ENCODE measurements at regions not wholly inside any gene's neighbourhood (a gene's known extent, or its start where the extent isn't known, plus 50 kb on each side); places are given as distances from the start of the nearest gene placed in this dataset.

DNA sequence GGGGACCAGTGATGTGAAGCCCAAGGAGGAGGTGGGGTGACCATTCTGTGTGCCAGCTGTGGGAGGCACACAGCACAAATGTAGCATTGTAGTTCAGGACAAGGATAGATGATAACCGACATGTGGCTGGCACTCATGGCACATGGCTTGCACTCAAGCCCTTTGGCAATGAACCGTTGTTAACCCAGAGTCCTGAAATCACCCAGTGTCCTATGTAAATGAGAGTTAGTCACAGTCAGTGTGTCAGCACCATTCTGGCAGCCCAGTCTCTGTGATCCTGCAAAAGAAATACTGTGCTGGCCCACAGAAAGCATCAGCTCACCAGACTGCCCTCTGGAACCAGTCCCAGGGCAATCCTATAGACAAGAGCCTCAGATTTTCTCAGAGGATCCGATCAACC, 339.3 kb downstream of the MID1IP1 start:
- Histone ChIP-seq H3K9ac (ENCODE audit: control insufficient read depth, extremely low read depth, insufficient read depth, low read length) (no peak overlapping the region), H4K20me1 (ENCODE audit: control insufficient read depth, extremely low read depth, insufficient read depth, low read length) (no peaks in the 10 kb centered on the region), H3K27ac (ENCODE audit: control insufficient read depth, insufficient read depth, low read length) (no peak overlapping the region), H3K9me1 (ENCODE audit: control insufficient read depth, extremely low read depth, insufficient read depth, low read length) (no peaks in the 10 kb centered on the region), H3K9me3 (ENCODE audit: control insufficient read depth, low read depth, low read length) (no peaks in the 10 kb centered on the region), H3K4me1 (ENCODE audit: control insufficient read depth, extremely low read depth, insufficient read depth, low read length) (no peaks in the 10 kb centered on the region), H3K4me3 (ENCODE audit: control insufficient read depth in 2 of 3, extremely low read depth in 1 of 3, insufficient read depth in 2 of 3, low read depth in 1 of 3, low read length in 3 of 3) (no peak overlapping the region), H3K36me3 (ENCODE audit: control insufficient read depth in 2 of 2, extremely low read depth in 1 of 2, insufficient read depth in 2 of 2, low read length in 2 of 2) (no peaks in the 10 kb centered on the region), H3K27me3 (ENCODE audit: control insufficient read depth, extremely low read depth, insufficient read depth, low read length) (peaks cover 4% of the 10 kb centered on the region), H3K4me2 (ENCODE audit: control insufficient read depth, extremely low read depth, insufficient read depth, low read depth, low read length) (no peak overlapping the region), H3K79me2 (ENCODE audit: control insufficient read depth, insufficient read depth, low read length) (no peaks in the 10 kb centered on the region), H2AFZ (ENCODE audit: control insufficient read depth, low read length) (no peak overlapping the region)
- dilution Hi-C loops (cut with MboI; ENCODE audit: extremely low pct_ligation_motif_present, low sequenced_read_pairs), result no loop called here
- DNase-seq (ENCODE audit: low read depth, low spot score), result no peak
- TF ChIP-seq, protein P1, sequence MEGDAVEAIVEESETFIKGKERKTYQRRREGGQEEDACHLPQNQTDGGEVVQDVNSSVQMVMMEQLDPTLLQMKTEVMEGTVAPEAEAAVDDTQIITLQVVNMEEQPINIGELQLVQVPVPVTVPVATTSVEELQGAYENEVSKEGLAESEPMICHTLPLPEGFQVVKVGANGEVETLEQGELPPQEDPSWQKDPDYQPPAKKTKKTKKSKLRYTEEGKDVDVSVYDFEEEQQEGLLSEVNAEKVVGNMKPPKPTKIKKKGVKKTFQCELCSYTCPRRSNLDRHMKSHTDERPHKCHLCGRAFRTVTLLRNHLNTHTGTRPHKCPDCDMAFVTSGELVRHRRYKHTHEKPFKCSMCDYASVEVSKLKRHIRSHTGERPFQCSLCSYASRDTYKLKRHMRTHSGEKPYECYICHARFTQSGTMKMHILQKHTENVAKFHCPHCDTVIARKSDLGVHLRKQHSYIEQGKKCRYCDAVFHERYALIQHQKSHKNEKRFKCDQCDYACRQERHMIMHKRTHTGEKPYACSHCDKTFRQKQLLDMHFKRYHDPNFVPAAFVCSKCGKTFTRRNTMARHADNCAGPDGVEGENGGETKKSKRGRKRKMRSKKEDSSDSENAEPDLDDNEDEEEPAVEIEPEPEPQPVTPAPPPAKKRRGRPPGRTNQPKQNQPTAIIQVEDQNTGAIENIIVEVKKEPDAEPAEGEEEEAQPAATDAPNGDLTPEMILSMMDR (optimal IDR thresholded peaks at IDR 0.05 in 1 of 3, IDR thresholded peaks at IDR 0.05 in 1 of 3, conservative IDR thresholded peaks at IDR 0.05 in 1 of 3; ENCODE audit: extremely low read depth in 1 of 3, insufficient read depth in 2 of 3, low read length in 3 of 3), result no peak
- TF ChIP-seq EZH2 (IDR thresholded peaks at IDR 0.05; ENCODE audit: low read length), result no peak
- no peak for FAIRE-seq

GRCh38 chrX:39144323-39144722, 343.1 kb downstream of the MID1IP1 start:
- dilution Hi-C loops (cut with MboI; ENCODE audit: extremely low pct_ligation_motif_present, low sequenced_read_pairs), result no loop called here
- Histone ChIP-seq H3K36me3 (ENCODE audit: control insufficient read depth in 2 of 2, extremely low read depth in 1 of 2, insufficient read depth in 2 of 2, low read length in 2 of 2) (no peaks in the 10 kb centered on the region), H2AFZ (ENCODE audit: control insufficient read depth, low read length) (no peak overlapping the region), H3K4me3 (ENCODE audit: control insufficient read depth in 2 of 3, extremely low read depth in 1 of 3, insufficient read depth in 2 of 3, low read depth in 1 of 3, low read length in 3 of 3) (no peak overlapping the region), H3K27me3 (ENCODE audit: control insufficient read depth, extremely low read depth, insufficient read depth, low read length) (peaks cover 6% of the 10 kb centered on the region), H3K4me1 (ENCODE audit: control insufficient read depth, extremely low read depth, insufficient read depth, low read length) (no peaks in the 10 kb centered on the region), H4K20me1 (ENCODE audit: control insufficient read depth, extremely low read depth, insufficient read depth, low read length) (no peaks in the 10 kb centered on the region), H3K4me2 (ENCODE audit: control insufficient read depth, extremely low read depth, insufficient read depth, low read depth, low read length) (no peak overlapping the region), H3K9ac (ENCODE audit: control insufficient read depth, extremely low read depth, insufficient read depth, low read length) (no peak overlapping the region), H3K79me2 (ENCODE audit: control insufficient read depth, insufficient read depth, low read length) (no peaks in the 10 kb centered on the region), H3K27ac (ENCODE audit: control insufficient read depth, insufficient read depth, low read length) (no peak overlapping the region), H3K9me3 (ENCODE audit: control insufficient read depth, low read depth, low read length) (no peaks in the 10 kb centered on the region), H3K9me1 (ENCODE audit: control insufficient read depth, extremely low read depth, insufficient read depth, low read length) (no peaks in the 10 kb centered on the region)
- no peak for FAIRE-seq
- DNase-seq (ENCODE audit: low read depth, low spot score), result no peak
- no peak for TF ChIP-seq EZH2 (IDR thresholded peaks at IDR 0.05; ENCODE audit: low read length)
- TF ChIP-seq, protein P1 (optimal IDR thresholded peaks at IDR 0.05 in 1 of 3, IDR thresholded peaks at IDR 0.05 in 1 of 3, conservative IDR thresholded peaks at IDR 0.05 in 1 of 3; ENCODE audit: extremely low read depth in 1 of 3, insufficient read depth in 2 of 3, low read length in 3 of 3), result no peak

All from keratinocyte (primary cell).